DMS153 treated with DMSO at 0.1 percent for 48 hours (cell line): ENCODE measurements at regions not wholly inside any gene's neighbourhood (a gene's known extent, or its start where the extent isn't known, plus 50 kb on each side); places are given as distances from the start of the nearest gene placed in this dataset.

Experiments used
- DNase-seq: peaks from one replicate; lab custom pipeline; 2025; ENCODE audit not compliant: unreplicated experiment; lab: John Stamatoyannopoulos, UW

- DNase-seq: no peak
Measured at GRCh38 chr14:81668626-81669274, 135.1 kb upstream of the SEL1L start.

GRCh38 chr14:81669308-81669707 is 135.7 kb upstream of the SEL1L start:
- no peak for DNase-seq

GRCh38 chr14:81673930-81674329 is 140.3 kb upstream of the SEL1L start:
- no peak for DNase-seq

DNA sequence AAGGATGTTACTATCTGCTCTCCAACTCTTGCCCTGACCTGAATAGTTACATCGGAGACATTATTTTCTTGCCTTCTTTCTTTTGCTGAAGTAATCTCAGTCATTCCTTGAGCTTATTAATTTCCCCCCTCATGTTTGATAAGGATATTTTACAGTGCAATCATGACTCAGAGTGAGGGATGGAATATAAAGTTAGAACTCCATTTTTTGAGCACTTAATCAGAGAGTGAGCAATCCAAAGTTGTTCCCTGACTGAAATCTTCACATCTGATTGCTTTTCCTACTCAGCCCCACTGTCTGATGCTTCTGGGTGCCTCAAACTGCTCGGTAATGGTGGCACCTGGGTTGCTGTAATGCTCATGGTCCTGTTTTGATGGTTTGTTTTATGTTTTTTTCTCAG is 142.7 kb upstream of the SEL1L start:
- DNase-seq: no peak

GRCh38 chr14:81676879-81677278 is 143.2 kb upstream of the SEL1L start:
- DNase-seq: no peak

DNA sequence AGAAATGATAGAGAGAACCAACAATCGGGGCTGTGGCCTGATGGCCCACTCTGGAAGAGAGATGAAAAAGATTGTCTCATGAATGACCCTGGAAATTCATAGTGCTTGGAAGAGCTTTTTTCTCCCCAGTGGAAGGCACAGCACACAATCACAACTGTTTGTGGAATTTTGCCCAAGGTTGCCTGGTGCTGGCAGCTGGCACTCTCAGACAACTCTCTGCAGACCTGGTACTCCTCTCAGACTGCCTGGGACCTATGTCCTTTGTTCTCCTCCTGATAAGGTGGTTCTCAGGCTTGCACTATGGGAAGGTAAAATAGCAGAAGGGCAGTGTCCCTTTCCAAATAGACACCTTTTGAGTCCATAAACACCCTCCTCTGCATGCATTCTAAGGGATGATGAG is 144.1 kb upstream of the SEL1L start:
- no peak for DNase-seq

DNA sequence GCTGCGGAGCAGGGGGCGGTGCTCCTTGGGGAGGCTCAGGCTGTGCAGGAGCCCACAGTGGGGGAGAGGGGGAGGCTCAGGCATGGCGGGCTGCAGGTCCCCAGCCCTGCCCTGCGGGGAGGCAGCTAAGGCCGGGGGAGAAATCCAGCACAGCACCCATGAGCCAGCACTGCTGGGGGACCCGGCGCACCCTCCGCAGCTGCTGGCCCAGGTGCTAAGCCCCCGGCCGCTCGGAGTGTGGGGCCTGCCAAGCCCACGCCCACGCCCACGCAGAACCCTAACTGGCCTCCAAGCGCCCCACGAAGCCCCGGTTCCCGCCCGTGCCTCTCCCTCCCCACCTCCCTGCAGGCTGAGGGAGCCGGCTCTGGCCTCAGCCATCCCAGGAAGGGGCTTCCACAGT is 145.6 kb upstream of the SEL1L start:
- DNase-seq: no peak

DNA sequence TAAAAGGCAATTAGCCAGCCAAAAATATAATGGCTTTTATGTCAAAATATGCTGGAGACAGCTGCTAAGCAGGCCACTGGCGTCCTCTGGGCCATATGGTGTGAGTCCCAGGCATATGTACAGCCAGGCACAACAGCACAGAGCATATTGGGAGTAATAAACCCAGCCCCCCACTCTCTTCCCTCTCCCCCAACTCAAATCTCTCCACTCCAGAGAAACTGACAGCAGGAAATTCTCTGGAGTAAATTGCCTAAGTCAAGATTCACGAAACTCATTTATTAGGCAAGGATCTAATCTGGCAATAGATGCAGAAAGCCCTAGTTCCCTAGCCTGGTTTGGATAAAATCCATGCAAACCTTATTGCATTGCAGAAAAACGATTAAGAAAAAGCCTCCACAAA is 147.9 kb upstream of the SEL1L start:
- no peak for DNase-seq

DNA sequence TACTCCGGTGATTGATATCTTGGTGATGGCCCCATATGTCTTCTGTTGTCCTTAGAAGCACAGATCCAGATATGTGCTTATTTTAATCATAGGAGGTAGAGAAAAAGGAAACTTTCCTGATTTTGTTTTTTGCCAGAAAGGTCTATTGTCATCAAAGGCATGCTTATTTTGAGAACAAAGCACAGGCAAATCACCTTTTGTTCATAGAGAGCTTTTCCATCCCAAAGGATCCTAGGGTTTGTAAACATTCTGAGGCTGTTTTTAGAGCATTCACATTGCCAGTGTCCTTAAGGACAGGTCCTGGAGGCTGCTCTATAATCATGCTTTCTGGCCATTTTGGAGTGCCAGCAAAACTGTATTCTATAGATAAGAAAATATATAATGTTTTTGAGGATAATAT is 148.5 kb upstream of the SEL1L start:
- no peak for DNase-seq

DNA sequence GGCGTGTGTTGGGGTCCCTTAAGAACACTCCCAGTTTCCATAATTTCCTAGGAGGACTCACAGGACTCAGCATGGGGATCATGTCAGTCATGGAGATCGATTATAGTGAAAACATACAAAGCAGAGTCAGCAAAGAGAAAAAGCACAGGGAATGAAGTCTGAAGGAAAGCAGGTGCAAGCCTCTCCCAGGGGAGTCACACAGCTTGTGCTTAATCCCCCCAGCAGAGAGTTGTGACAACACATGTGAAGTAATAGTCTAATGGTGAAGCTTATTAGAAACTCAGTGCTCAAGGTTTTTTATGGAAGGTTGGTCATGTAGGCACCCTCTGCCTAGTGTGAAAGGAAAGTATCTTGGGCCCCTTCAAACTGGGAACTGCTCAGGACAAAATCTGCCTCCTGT is 149.0 kb upstream of the SEL1L start:
- no peak for DNase-seq

- DNase-seq: no peak
Measured at GRCh38 chr14:81684696-81685095, 151.0 kb upstream of the SEL1L start.

- no peak for DNase-seq
Measured at GRCh38 chr14:81686512-81686911, 152.9 kb upstream of the SEL1L start.

GRCh38 chr14:81691931-81692330 is 158.3 kb upstream of the SEL1L start:
- no peak for DNase-seq

DNA sequence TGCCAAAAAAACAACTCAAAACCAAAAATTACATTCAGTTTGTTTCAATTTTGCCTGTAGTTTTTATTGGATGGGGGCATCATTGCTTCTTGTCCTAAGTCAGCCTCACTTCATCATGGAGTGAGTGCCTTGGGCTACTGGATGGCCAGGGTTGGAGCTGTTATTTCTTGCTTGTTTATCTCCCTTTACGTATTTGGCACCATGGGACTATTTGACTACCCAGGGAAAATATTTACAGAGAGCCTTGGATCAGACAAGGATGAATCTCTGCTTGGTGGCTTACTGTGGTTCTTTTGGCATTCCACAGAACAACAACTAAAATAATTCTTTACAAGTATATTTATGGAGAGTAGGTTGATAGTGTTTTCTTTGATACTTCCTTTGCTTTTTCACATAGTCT is 160.8 kb upstream of the SEL1L start:
- DNase-seq: no peak

DNA sequence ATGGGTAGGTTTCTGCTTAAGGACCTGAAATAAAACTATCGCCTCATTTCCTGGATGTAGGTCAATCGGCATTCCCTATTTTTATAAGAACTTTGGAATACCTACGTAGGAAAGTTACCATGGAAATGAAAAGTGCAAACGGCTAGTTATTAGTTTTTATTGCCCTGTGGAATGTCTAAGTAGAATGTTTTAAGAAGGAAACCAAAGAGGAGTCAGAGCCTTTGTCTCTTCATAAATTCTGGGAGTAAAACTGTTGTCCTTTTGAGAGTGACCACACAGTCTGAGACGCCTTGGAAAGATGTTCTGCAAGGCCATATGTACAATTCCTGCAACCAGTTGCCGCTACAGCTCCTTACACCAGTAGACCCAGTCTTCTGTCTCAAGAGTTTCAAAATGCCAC is 176.0 kb upstream of the SEL1L start:
- DNase-seq: no peak

GRCh38 chr14:81710232-81710845 is 176.7 kb upstream of the SEL1L start:
- peak; percentile 33 for DNase-seq

DNA sequence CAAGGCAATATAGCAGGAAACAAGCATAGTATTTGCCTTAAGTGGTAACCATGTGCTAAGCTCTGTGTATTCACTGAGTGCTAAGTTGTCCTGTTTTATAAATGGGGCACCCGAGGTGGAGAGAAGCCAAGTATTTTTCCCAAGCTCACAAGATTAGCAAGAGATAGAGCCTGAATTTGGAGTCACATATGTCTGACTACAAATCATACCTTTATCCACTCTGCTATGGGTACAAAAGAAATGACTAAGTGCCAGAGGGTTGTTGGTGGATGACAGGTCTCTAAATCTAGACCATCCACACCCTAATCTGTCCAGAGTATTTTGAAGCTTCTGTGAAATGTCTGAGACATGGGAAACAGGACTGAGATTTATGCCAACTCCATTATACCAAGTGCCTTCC is 182.1 kb upstream of the SEL1L start:
- DNase-seq: no peak

DNA sequence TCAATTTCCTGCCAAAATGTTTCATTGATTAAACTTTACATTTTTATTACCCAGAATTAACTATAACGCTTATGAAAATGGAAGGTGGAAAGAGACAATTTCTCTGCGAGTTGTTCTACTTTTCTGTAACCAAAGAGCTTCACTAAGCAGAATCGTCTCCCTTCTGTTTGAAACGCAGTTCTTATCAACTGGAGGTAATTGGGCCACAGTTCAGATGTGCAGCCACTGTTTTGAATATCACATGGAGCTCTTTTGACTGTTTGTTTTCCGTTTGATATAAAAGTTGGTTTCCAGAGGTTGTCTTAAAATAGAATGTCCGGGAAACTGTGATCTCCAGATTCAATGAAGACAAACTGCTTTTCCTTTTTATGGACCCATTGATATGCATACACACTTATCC is 183.3 kb upstream of the SEL1L start:
- no peak for DNase-seq

DNA sequence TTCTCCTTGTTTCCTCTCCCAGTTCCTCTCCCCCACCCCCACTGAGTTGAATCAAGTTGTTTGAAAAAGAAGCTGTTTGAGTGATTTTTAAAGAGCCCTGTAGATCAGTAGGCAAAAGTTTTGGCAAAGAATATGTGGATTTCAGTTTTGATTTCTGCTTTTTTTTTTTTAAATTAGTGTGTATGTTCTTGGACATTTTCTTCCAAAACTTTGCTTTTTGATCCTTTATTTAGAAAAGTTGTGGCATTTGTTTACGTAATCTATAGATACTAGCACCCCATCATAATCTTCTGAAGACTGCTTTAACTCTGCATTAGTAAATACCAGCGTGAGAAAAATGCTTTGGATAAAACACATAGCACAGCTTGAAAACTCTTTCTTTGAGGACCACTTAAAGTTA is 190.3 kb upstream of the SEL1L start:
- no peak for DNase-seq

DNA sequence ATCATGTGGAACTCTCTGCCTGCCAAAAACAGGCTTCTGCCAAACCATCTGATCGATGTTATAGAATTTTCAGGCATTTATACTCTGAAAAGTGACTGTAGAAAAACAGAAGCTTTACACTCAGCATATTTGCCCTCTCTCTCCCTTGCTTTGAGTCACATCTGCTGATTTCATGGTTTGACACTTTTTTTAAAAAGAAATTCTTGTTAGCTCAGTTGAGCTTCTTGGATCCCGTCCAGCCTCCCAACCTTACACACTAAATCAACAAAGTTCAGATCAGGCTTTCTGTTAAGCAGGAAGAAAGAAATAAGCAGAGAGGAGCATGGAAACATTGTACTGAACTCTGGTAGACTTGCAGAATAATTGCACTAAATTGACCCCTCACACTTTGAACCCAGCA is 193.6 kb upstream of the SEL1L start:
- no peak for DNase-seq

GRCh38 chr14:81728447-81728846 is 194.8 kb upstream of the SEL1L start:
- DNase-seq: no peak

- DNase-seq: no peak
Measured at GRCh38 chr14:81729622-81730021, 196.0 kb upstream of the SEL1L start.

- DNase-seq: no peak
Measured at GRCh38 chr14:81737938-81738337, 204.3 kb upstream of the SEL1L start.
